C4-2B (cell line): ENCODE measurements at regions not wholly inside any gene's neighbourhood (a gene's known extent, or its start where the extent isn't known, plus 50 kb on each side); places are given as distances from the start of the nearest gene placed in this dataset.

Source experiments
- H3K27ac ChIP-seq: fragments of 450-650 bp; 2 replicates; pipeline ENCODE4 v1.5.1; 2017
- CTCF ChIP-seq: fragments of 450-650 bp; conservative IDR thresholded peaks from 2 replicates; pipeline ENCODE4 v1.5.1; 2017; ENCODE audit warnings: mild to moderate bottlenecking
- ZFX ChIP-seq: fragments of 450-650 bp; IDR thresholded peaks from 2 replicates; pipeline ENCODE4 v1.6.1; 2017

- H3K27ac ChIP-seq = no peak overlapping the region
Measured at GRCh38 chr1:189185097-189185496, 1292.6 kb downstream of the BRINP3 start.

DNA sequence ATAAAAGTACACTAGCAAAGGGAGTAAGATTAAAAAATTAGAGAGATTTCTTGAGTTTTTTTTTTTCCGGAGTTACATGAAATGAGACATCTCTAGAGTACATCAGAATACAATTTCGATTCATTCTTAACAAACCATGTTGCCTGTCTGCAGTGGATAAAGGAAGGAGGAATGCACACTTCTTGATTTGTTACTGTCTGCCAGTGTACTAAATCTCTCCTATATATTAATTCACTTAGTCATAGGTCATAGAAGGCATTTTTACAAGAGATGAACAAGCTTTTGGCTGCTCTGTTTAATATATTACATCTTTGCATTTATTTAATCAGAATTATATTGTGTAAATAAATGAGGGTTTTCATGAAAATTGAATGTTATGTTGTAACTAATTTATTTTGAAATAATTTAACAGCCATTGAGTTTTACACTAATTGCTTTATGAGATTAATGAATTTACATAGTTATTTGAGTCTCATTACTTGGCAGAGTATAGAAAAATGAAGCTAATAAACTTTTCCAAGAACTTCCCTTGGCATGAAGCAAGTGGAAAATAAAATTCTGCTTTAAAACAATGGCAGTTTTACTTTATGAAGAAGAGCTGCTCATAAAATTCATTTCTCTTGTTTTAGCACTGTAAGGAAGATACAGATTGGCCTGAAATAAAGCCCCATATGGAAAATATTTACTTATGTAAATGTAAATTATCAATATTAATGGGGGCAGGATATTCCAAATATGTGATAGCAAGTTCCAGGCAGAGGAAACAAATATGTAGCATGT, 1284.7 kb downstream of the BRINP3 start:
- no peak for TF ChIP-seq CTCF
- TF ChIP-seq ZFX = no peak
- H3K27ac ChIP-seq = no peak overlapping the region

More at GRCh38 chr1:189185097-189185496, 1292.6 kb downstream of the BRINP3 start:
- TF ChIP-seq ZFX (no peak), CTCF (no peak)

GRCh38 chr1:189205863-189206262, 1271.8 kb downstream of the BRINP3 start:
- TF ChIP-seq CTCF = no peak
- no peak for TF ChIP-seq ZFX
- no peak overlapping the region for H3K27ac ChIP-seq

DNA sequence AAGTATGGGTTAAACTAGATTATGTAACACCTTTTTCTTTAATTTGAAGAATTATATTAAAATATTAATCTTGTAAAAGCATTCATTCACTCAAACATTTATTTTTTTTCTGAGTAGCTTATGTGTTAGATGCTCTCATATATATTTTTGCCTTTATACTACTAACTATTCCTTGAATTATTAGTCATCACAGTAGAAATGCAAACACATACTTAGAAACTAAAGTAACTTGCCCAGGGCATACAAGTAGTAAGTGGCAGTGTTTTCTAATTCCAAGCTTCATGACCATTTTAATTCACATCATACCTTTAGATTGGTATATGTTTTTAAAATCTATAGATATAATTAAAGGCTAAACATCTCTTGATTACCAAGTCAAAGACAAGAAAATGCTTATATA, 1271.0 kb downstream of the BRINP3 start:
- TF ChIP-seq ZFX (no peak), CTCF (no peak)
- H3K27ac ChIP-seq = no peak overlapping the region

- no peak overlapping the region for H3K27ac ChIP-seq
- no peak for TF ChIP-seq CTCF
- TF ChIP-seq ZFX = no peak
Measured at GRCh38 chr1:189211742-189212141, 1265.9 kb downstream of the BRINP3 start.

- TF ChIP-seq CTCF = no peak
- no peak for TF ChIP-seq ZFX
- H3K27ac ChIP-seq = no peak overlapping the region
Measured at GRCh38 chr1:189212606-189213005, 1265.1 kb downstream of the BRINP3 start.

DNA sequence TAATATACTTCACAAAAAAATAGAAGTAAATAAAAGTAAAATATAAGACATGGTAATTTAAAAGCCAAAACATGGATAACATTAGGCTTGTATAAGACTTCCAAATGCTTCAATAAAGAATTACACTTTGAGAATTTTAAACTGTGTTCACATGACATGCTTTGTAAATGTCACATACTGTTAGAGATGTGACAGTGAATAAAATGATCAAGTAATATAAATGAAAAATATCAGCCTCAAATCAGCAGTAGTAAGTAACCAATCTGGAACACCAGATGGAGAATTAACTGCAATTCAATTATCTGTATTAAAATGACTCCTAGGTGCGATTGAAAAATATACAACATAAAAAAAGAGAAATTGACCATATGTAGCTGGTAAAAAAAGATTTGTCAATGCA, 1260.8 kb downstream of the BRINP3 start:
- TF ChIP-seq ZFX = no peak
- TF ChIP-seq CTCF = no peak
- no peak overlapping the region for H3K27ac ChIP-seq
